Stomach (tissue), 4 donors: ENCODE measurements at regions not wholly inside any gene's neighbourhood (a gene's known extent, or its start where the extent isn't known, plus 50 kb on each side); places are given as distances from the start of the nearest gene placed in this dataset.

Experiments used
- CTCF ChIP-seq, 7 experiments: fragments of 450-650 bp in 4 of 7; fragments of 200-600 bp in 3 of 7; sonication (generic) in 3 of 7; IDR thresholded peaks; one replicate each; pipeline ENCODE4 v1.5.1; 2016 to 2019; ENCODE audit warnings: antibody characterized with exemption in 7 of 7, control low read depth in 2 of 7, mild to moderate bottlenecking in 1 of 7
- EP300 ChIP-seq: sonication (generic); formaldehyde crosslinking; IDR thresholded peaks from one replicate; pipeline ENCODE4 v1.6.1; 2017; ENCODE audit warnings: antibody characterized with exemption
- POLR2A ChIP-seq, 4 donors: fragments of 450-650 bp; IDR thresholded peaks; one replicate each; pipeline ENCODE4 v1.6.1; 2016; ENCODE audit warnings: antibody characterized with exemption in 4 of 4, control low read depth in 2 of 4, mild to moderate bottlenecking in 1 of 4, moderate library complexity in 1 of 4

- TF ChIP-seq CTCF (IDR thresholded peaks at IDR 0.05), result no peak
- no peak for TF ChIP-seq POLR2A (IDR thresholded peaks at IDR 0.05)
- no peak for TF ChIP-seq EP300
Observed at GRCh38 chr5:168165977-168166376, 125.5 kb upstream of the WWC1 start.
